ENCODE measurements at regions not wholly inside any gene's neighbourhood (a gene's known extent, or its start where the extent isn't known, plus 50 kb on each side); places are given as distances from the start of the nearest gene placed in this dataset.

- no peak for DNase-seq
- H3K4me1 ChIP-seq = peaks cover 0 to 3% of the 10 kb centered on the region in 2 donors
- no peak overlapping the region for H3K27ac ChIP-seq
- H3K36me3 ChIP-seq = no peaks in the 10 kb centered on the region
- intact Hi-C loops (cut with DNase I; ENCODE audit: low total_unique reads) = no loop called here
- no peaks in the 10 kb centered on the region for H3K27me3 ChIP-seq
- TF ChIP-seq POLR2A (IDR thresholded peaks at IDR 0.05) = no peak
- no peak for TF ChIP-seq CTCF (IDR thresholded peaks at IDR 0.05)
- H3K9me3 ChIP-seq = no peaks in the 10 kb centered on the region
- no peak overlapping the region for H3K4me3 ChIP-seq
Observed at GRCh38 chr3:90055666-90056065, 948.2 kb downstream of the EPHA3 start.

GRCh38 chr3:90056281-90057032 is 949.0 kb downstream of the EPHA3 start:
- intact Hi-C loops (cut with DNase I; ENCODE audit: low total_unique reads) = no loop called here
- Histone ChIP-seq H3K27me3 (no peaks in the 10 kb centered on the region), H3K36me3 (no peaks in the 10 kb centered on the region), H3K4me3 (no peak overlapping the region), H3K4me1 (peaks cover 0 to 3% of the 10 kb centered on the region in 2 donors), H3K27ac (no peak overlapping the region), H3K9me3 (no peaks in the 10 kb centered on the region)
- DNase-seq = no peak
- TF ChIP-seq POLR2A (IDR thresholded peaks at IDR 0.05) = no peak
- no peak for TF ChIP-seq CTCF (IDR thresholded peaks at IDR 0.05)

- no peak overlapping the region for H3K4me3 ChIP-seq
- H3K27ac ChIP-seq = no peak overlapping the region
- intact Hi-C loops (cut with DNase I; ENCODE audit: low total_unique reads) = no loop called here
- TF ChIP-seq POLR2A (IDR thresholded peaks at IDR 0.05) = no peak
- no peak for TF ChIP-seq CTCF (IDR thresholded peaks at IDR 0.05)
- H3K4me1 ChIP-seq = no peaks in the 10 kb centered on the region
- H3K9me3 ChIP-seq = no peaks in the 10 kb centered on the region
- no peaks in the 10 kb centered on the region for H3K36me3 ChIP-seq
- no peak for DNase-seq
- H3K27me3 ChIP-seq = no peaks in the 10 kb centered on the region
Observed at GRCh38 chr3:90062016-90062415, 954.6 kb downstream of the EPHA3 start.

- Histone ChIP-seq H3K4me1 (no peaks in the 10 kb centered on the region), H3K36me3 (no peaks in the 10 kb centered on the region), H3K4me3 (no peak overlapping the region), H3K27ac (no peak overlapping the region), H3K27me3 (no peaks in the 10 kb centered on the region), H3K9me3 (no peaks in the 10 kb centered on the region)
- no peak for DNase-seq
- intact Hi-C loops (cut with DNase I; ENCODE audit: low total_unique reads) = no loop called here
- TF ChIP-seq POLR2A (IDR thresholded peaks at IDR 0.05) (no peak), CTCF (IDR thresholded peaks at IDR 0.05) (no peak)
Observed at GRCh38 chr3:90062631-90063200, 955.3 kb downstream of the EPHA3 start.

- Histone ChIP-seq H3K27ac (no peak overlapping the region), H3K4me1 (no peaks in the 10 kb centered on the region), H3K9me3 (no peaks in the 10 kb centered on the region), H3K27me3 (no peaks in the 10 kb centered on the region), H3K4me3 (no peak overlapping the region), H3K36me3 (no peaks in the 10 kb centered on the region)
- TF ChIP-seq POLR2A (IDR thresholded peaks at IDR 0.05) (no peak), CTCF (IDR thresholded peaks at IDR 0.05) (no peak)
- DNase-seq = no peak
- intact Hi-C loops (cut with DNase I; ENCODE audit: low total_unique reads) = no loop called here
Observed at GRCh38 chr3:90068783-90069182, 961.4 kb downstream of the EPHA3 start.
